DMS153 treated with DMSO at 0.1 percent for 48 hours (cell line): ENCODE measurements at regions not wholly inside any gene's neighbourhood (a gene's known extent, or its start where the extent isn't known, plus 50 kb on each side); places are given as distances from the start of the nearest gene placed in this dataset.
A peak's percentile ranks its signal among the peaks of the same experiment; 100 is the strongest.
"Not testable (repeated sequence)": the region's sequence is repeated elsewhere in the genome, so short reads cannot be mapped to it uniquely, and the experiment has no call there.

Experiments
- DNase-seq: peaks from one replicate; lab custom pipeline; 2025; ENCODE audit not compliant: unreplicated experiment; lab: John Stamatoyannopoulos, UW

GRCh38 chr12:124675881-124676713 lies 108.7 kb upstream of the NCOR2 start:
- DNase-seq: no peak

- no peak for DNase-seq
Observed at GRCh38 chr12:124674937-124675336, 107.5 kb upstream of the NCOR2 start.

- DNase-seq: no peak
Observed at GRCh38 chr12:124673801-124674617, 106.6 kb upstream of the NCOR2 start.

GRCh38 chr12:124669271-124669721 lies 101.9 kb upstream of the NCOR2 start:
- DNase-seq: not testable (repeated sequence)

GRCh38 chr12:124668602-124669001 lies 101.2 kb upstream of the NCOR2 start:
- no peak for DNase-seq

GRCh38 chr12:124667506-124668326 lies 100.3 kb upstream of the NCOR2 start:
- DNase-seq: peak; percentile 75

- DNase-seq: no peak
Observed at GRCh38 chr12:124666722-124667259, 99.4 kb upstream of the NCOR2 start.

- DNase-seq: no peak
Observed at GRCh38 chr12:124665511-124665910, 98.1 kb upstream of the NCOR2 start.

- no peak for DNase-seq
Observed at GRCh38 chr12:124664395-124665111, 97.1 kb upstream of the NCOR2 start.

GRCh38 chr12:124663771-124664366 lies 96.5 kb upstream of the NCOR2 start:
- no peak for DNase-seq

GRCh38 chr12:124663206-124663605 lies 95.8 kb upstream of the NCOR2 start:
- DNase-seq: no peak

- no peak for DNase-seq
Observed at GRCh38 chr12:124661341-124661740, 93.9 kb upstream of the NCOR2 start.

GRCh38 chr12:124660851-124661250 lies 93.4 kb upstream of the NCOR2 start:
- DNase-seq: no peak

- no peak for DNase-seq
Observed at GRCh38 chr12:124658806-124659402, 91.5 kb upstream of the NCOR2 start.

- DNase-seq: no peak
Observed at GRCh38 chr12:124658302-124658701, 90.9 kb upstream of the NCOR2 start.

GRCh38 chr12:124656947-124657434 lies 89.6 kb upstream of the NCOR2 start:
- no peak for DNase-seq

GRCh38 chr12:124655698-124656516 lies 88.5 kb upstream of the NCOR2 start:
- peak; percentile 33 for DNase-seq

GRCh38 chr12:124655048-124655697 lies 87.8 kb upstream of the NCOR2 start:
- peak; percentile 13 for DNase-seq
